ENCODE measurements at regions not wholly inside any gene's neighbourhood (a gene's known extent, or its start where the extent isn't known, plus 50 kb on each side); places are given as distances from the start of the nearest gene placed in this dataset.

DNA sequence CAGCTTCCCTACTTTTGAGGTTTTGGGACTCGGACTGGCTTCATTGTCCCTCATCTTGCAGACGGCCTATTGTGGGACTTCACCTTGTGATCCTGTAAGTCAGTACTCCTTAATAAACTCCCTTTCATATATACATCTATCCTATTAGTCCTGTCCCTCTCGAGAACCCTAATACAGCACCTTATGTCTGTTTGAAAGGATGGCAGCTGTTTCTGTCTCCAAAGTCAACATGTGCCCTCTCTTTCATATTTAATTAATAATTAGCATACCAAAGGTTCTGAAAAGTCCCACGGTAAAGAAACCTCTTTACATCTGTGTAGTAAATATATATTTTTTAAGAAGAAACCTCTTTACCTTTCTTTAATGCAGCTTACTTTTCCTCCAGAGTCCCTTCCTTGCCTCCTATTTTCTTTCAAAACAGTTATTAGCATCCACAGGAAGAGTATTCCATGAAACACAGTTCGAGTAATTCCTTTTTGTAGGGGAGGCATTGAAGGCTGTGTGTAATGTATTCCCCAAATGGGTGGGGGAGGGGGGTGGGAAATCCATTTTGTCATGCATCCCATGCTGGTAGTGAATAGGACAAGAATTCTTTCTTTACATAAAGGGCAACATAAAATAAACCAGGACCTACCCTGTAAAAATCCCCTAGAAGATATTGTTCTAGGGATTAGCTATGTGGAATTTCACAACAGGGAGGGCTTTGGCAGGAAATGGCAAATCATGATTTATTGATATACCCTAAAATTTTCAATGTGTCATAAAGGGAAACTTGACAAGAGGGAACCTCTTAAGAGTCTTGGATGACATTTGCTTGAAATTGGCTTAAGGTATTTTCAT, 241.5 kb downstream of the SUDS3 start:
- no peaks in the 10 kb centered on the region for H3K4me1 ChIP-seq (ENCODE audit: control insufficient read depth in 5 of 5, insufficient read depth in 5 of 5, low read length in 5 of 5)
- H3K9me3 ChIP-seq (ENCODE audit: control insufficient read depth in 4 of 4, insufficient read depth in 3 of 4, low read length in 3 of 4), result peaks cover 0 to 4% (median 2%) of the 10 kb centered on the region in 4 donors
- no peak overlapping the region for H3K9ac ChIP-seq (ENCODE audit: insufficient read depth in 1 of 2, low read length in 2 of 2)
- WGBS, 2 donors, result 40 to 52% methylated on average over 5 of the region's 5 CpGs
- TF ChIP-seq CTCF (IDR thresholded peaks at IDR 0.05; ENCODE audit: control extremely low read depth, extremely low read depth), result no peak
- H3K36me3 ChIP-seq (ENCODE audit: control insufficient read depth in 4 of 4, insufficient read depth in 4 of 4, low read length in 4 of 4), result no peaks in the 10 kb centered on the region
- DNase-seq, result no peak
- no peaks in the 10 kb centered on the region for H3K27me3 ChIP-seq (ENCODE audit: control insufficient read depth in 3 of 3, insufficient read depth in 3 of 3, low read length in 2 of 3)
- no peak overlapping the region for H3K4me3 ChIP-seq
- H3K27ac ChIP-seq (ENCODE audit: low read depth in 1 of 2, low read length in 1 of 2), result no peak overlapping the region
- ATAC-seq (ENCODE audit: insufficient read depth, low FRiP score), result no peak

- peaks cover 0 to 2% (median under 1%) of the 10 kb centered on the region in 4 donors for H3K9me3 ChIP-seq (ENCODE audit: control insufficient read depth in 4 of 4, insufficient read depth in 3 of 4, low read length in 3 of 4)
- no peak for TF ChIP-seq CTCF (IDR thresholded peaks at IDR 0.05; ENCODE audit: control extremely low read depth, extremely low read depth)
- H3K9ac ChIP-seq (ENCODE audit: insufficient read depth in 1 of 2, low read length in 2 of 2), result no peak overlapping the region
- no peak for DNase-seq
- H3K4me1 ChIP-seq (ENCODE audit: control insufficient read depth in 5 of 5, insufficient read depth in 5 of 5, low read length in 5 of 5), result no peaks in the 10 kb centered on the region
- H3K27ac ChIP-seq (ENCODE audit: low read depth in 1 of 2, low read length in 1 of 2), result no peak overlapping the region
- H3K27me3 ChIP-seq (ENCODE audit: control insufficient read depth in 3 of 3, insufficient read depth in 3 of 3, low read length in 2 of 3), result no peaks in the 10 kb centered on the region
- 80 to 96% methylated on average over 1 of the region's 1 CpG for WGBS, 2 donors
- no peak for ATAC-seq (ENCODE audit: insufficient read depth, low FRiP score)
- no peak overlapping the region for H3K4me3 ChIP-seq
- no peaks in the 10 kb centered on the region for H3K36me3 ChIP-seq (ENCODE audit: control insufficient read depth in 4 of 4, insufficient read depth in 4 of 4, low read length in 4 of 4)
Observed at GRCh38 chr12:118618695-118619094, 242.3 kb downstream of the SUDS3 start.

GRCh38 chr12:118625050-118625675, 248.8 kb downstream of the SUDS3 start:
- H3K4me1 ChIP-seq (ENCODE audit: control insufficient read depth in 5 of 5, insufficient read depth in 5 of 5, low read length in 5 of 5), result no peaks in the 10 kb centered on the region
- ATAC-seq (ENCODE audit: insufficient read depth, low FRiP score), result no peak
- no peak for TF ChIP-seq CTCF (IDR thresholded peaks at IDR 0.05; ENCODE audit: control extremely low read depth, extremely low read depth)

More at GRCh38 chr12:118625050-118625675, 248.8 kb downstream of the SUDS3 start:
- H3K27me3 ChIP-seq (ENCODE audit: control insufficient read depth in 3 of 3, insufficient read depth in 3 of 3, low read length in 2 of 3), result no peaks in the 10 kb centered on the region
- H3K27ac ChIP-seq (ENCODE audit: low read depth in 1 of 2, low read length in 1 of 2), result no peak overlapping the region
- no peaks in the 10 kb centered on the region for H3K36me3 ChIP-seq (ENCODE audit: control insufficient read depth in 4 of 4, insufficient read depth in 4 of 4, low read length in 4 of 4)
- 81 to 89% methylated on average over 3 of the region's 3 CpGs for WGBS, 2 donors
- peak in 1 of 3 donors; percentile 6 for DNase-seq
- H3K4me3 ChIP-seq, result no peak overlapping the region
- H3K9ac ChIP-seq (ENCODE audit: insufficient read depth in 1 of 2, low read length in 2 of 2), result no peak overlapping the region
- H3K9me3 ChIP-seq (ENCODE audit: control insufficient read depth in 4 of 4, insufficient read depth in 3 of 4, low read length in 3 of 4), result peaks cover 0 to 2% (median 0%) of the 10 kb centered on the region in 4 donors

Measured in lung (tissue), 11 donors.